GM19240 (cell line): ENCODE measurements at regions not wholly inside any gene's neighbourhood (a gene's known extent, or its start where the extent isn't known, plus 50 kb on each side); places are given as distances from the start of the nearest gene placed in this dataset.

Experiments
- DNase-seq: peaks from one replicate; pipeline ENCODE4 v3.0.0; 2011; ENCODE audit warnings: low spot score; ENCODE audit not compliant: insufficient read length

- DNase-seq, result no peak
These were observed 2162.7 kb downstream of the NCAM2 start for GRCh38 chr21:23160914-23161313.

- DNase-seq, result no peak
These were observed 2164.2 kb downstream of the NCAM2 start for GRCh38 chr21:23162198-23162946.
